Mesenchymal stem cell (in vitro differentiated cells and primary cell): ENCODE measurements at regions not wholly inside any gene's neighbourhood (a gene's known extent, or its start where the extent isn't known, plus 50 kb on each side); places are given as distances from the start of the nearest gene placed in this dataset.

Source experiments
- DNase-seq: peaks from one replicate; pipeline ENCODE4 v3.0.0-alpha.2; 2013
- H2AFZ ChIP-seq: one replicate; pipeline ENCODE4 v1.6.1; 2013; ENCODE audit warnings: low read depth, mild to moderate bottlenecking, control low read depth, inconsistent platforms, low read length, moderate library complexity
- H2AK5ac ChIP-seq: 2 replicates; pipeline ENCODE4 v1.6.1; 2013; ENCODE audit warnings: low read length, moderate library complexity, mild to moderate bottlenecking, inconsistent platforms; ENCODE audit not compliant: severe bottlenecking
- H2BK120ac ChIP-seq: one replicate; pipeline ENCODE4 v1.6.1; 2013; ENCODE audit warnings: low read depth, mild to moderate bottlenecking, inconsistent platforms, low read length, moderate library complexity
- H2BK12ac ChIP-seq, 2 experiments: one replicate each; pipeline ENCODE4 v1.6.1; 2013; ENCODE audit warnings: inconsistent platforms in 2 of 2, low read length in 2 of 2, mild to moderate bottlenecking in 2 of 2, moderate library complexity in 2 of 2, control low read depth in 1 of 2
- H2BK15ac ChIP-seq: one replicate; pipeline ENCODE4 v1.6.1; 2013; ENCODE audit warnings: mild to moderate bottlenecking, low read depth, inconsistent platforms; ENCODE audit not compliant: poor library complexity, severe bottlenecking
- H2BK5ac ChIP-seq: 2 replicates; pipeline ENCODE4 v1.6.1; 2013; ENCODE audit warnings: low read depth, mild to moderate bottlenecking, low read length, control low read depth, inconsistent platforms; ENCODE audit not compliant: poor library complexity, severe bottlenecking
- H3K14ac ChIP-seq, 2 experiments: one replicate each; pipeline ENCODE4 v1.6.1; 2013; ENCODE audit warnings: inconsistent platforms in 2 of 2, low read length in 2 of 2, control low read depth in 1 of 2, mild to moderate bottlenecking in 1 of 2, moderate library complexity in 1 of 2
- H3K18ac ChIP-seq, 2 experiments: one replicate each; pipeline ENCODE4 v1.6.1; 2013; ENCODE audit warnings: inconsistent platforms in 2 of 2, low read length in 2 of 2, control low read depth in 1 of 2, low read depth in 1 of 2, mild to moderate bottlenecking in 1 of 2
- H3K23ac ChIP-seq, 2 experiments: one replicate each; pipeline ENCODE4 v1.6.1; 2013; ENCODE audit warnings: inconsistent platforms in 2 of 2, low read length in 2 of 2, mild to moderate bottlenecking in 2 of 2, moderate library complexity in 2 of 2, control low read depth in 1 of 2
- H3K27ac ChIP-seq: 2 replicates; pipeline ENCODE4 v1.5.1; 2013; ENCODE audit warnings: mild to moderate bottlenecking, moderate library complexity, low read length, control low read depth, inconsistent platforms; ENCODE audit not compliant: poor library complexity, severe bottlenecking
- H3K27me3 ChIP-seq, 2 experiments: 2 replicates each; pipeline versions ENCODE4 v1.6.1 to v1.7.0; 2013; ENCODE audit warnings: low read length in 2 of 2, mild to moderate bottlenecking in 2 of 2, moderate library complexity in 2 of 2, control low read depth in 1 of 2, inconsistent platforms in 1 of 2; ENCODE audit not compliant: control insufficient read depth in 1 of 2, insufficient read depth in 1 of 2
- H3K36me3 ChIP-seq, 2 experiments: 2 replicates each; pipeline versions ENCODE4 v1.6.1 to v1.7.0; 2013; ENCODE audit warnings: low read length in 2 of 2, control low read depth in 1 of 2, inconsistent platforms in 1 of 2, low read depth in 1 of 2, mild to moderate bottlenecking in 1 of 2; ENCODE audit not compliant: insufficient read depth in 2 of 2, control insufficient read depth in 1 of 2
- H3K4ac ChIP-seq, 2 experiments: one replicate each; pipeline ENCODE4 v1.6.1; 2013; ENCODE audit warnings: inconsistent platforms in 2 of 2, low read length in 2 of 2, mild to moderate bottlenecking in 2 of 2, moderate library complexity in 2 of 2, control low read depth in 1 of 2, low read depth in 1 of 2
- H3K4me1 ChIP-seq: 2 replicates; pipeline ENCODE4 v1.6.1; 2013; ENCODE audit warnings: low read depth, low read length, control low read depth; ENCODE audit not compliant: control insufficient read depth, insufficient read depth
- H3K4me2 ChIP-seq: 2 replicates; pipeline ENCODE4 v1.6.1; 2013; ENCODE audit warnings: low read length, mild to moderate bottlenecking, inconsistent platforms; ENCODE audit not compliant: poor library complexity, severe bottlenecking
- H3K4me3 ChIP-seq, 2 experiments: 2 replicates each; pipeline versions ENCODE4 v1.5.1 to v1.7.0; 2013; ENCODE audit warnings: low read length in 2 of 2, mild to moderate bottlenecking in 2 of 2, control low read depth in 1 of 2, low read depth in 1 of 2; ENCODE audit not compliant: insufficient read depth in 1 of 2
- H3K79me1 ChIP-seq: replicated peaks from 2 replicates; pipeline ENCODE4 v1.6.1; 2013; ENCODE audit warnings: mild to moderate bottlenecking, control low read depth, low read length, inconsistent platforms; ENCODE audit not compliant: poor library complexity, severe bottlenecking
- H3K9ac ChIP-seq: 2 replicates; pipeline ENCODE4 v1.7.0; 2013; ENCODE audit warnings: mild to moderate bottlenecking, low read length, moderate library complexity
- H3K9me3 ChIP-seq: 2 replicates; pipeline ENCODE4 v1.7.0; 2013; ENCODE audit warnings: mild to moderate bottlenecking, low read length; ENCODE audit not compliant: control insufficient read depth
- H4K8ac ChIP-seq: one replicate; pipeline ENCODE4 v1.6.1; 2013; ENCODE audit warnings: inconsistent platforms, mild to moderate bottlenecking, low read length, moderate library complexity
- H4K91ac ChIP-seq: one replicate; pipeline ENCODE4 v1.6.1; 2013; ENCODE audit warnings: mild to moderate bottlenecking, low read length, inconsistent platforms
- WGBS: methylation state at CpG from one replicate; pipeline ENCODE4 v1.1.7; 2013; ENCODE audit warnings: mixed read lengths; 5-methylcytosine and 5-hydroxymethylcytosine counted together

DNA sequence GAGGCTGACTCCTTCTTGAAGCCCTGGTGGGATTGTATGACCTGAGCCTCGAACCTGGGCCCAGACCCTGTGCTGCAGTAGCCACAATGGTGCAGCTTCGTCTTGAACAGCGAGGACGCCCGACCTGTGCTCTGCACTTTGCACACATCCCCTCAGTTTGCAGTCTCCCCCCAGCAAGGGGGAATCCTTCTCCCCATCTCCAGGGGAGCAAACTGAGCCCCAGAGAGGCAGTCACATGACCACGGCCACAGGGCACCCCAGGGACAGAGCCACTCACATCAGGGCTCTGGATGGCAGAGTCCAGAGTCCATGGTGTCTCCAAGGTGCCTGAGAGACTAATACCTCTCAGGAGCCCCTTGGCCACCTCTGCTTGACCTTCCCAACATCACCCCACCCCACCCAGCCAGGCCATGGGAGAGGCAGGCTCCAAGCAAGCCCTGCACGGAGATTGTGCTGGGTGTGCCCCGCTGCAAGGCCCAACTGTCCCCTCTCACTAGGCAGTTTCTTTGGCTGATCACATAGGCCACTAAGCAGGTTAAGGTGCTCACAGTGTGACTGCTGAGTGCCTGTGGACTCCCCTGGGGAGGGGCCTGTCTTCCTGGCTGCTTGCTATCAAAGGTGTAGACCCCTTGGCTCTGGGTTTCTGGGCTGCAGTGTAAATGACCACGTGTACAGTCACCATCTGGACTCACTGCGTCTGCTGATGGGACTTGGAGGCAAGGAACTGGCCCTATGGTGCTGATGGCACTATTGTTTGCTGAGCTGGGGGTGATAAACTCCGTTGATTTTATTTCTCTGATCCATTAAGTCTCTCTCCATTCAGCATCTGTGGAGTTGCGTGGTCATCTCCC, 398.1 kb downstream of the MATN1 start:
- Histone ChIP-seq H3K4ac (no peak overlapping the region), H3K4me1 (no peaks in the 10 kb centered on the region), H3K4me2 (no peak overlapping the region), H3K36me3 (no peaks in the 10 kb centered on the region), H2BK120ac (no peak overlapping the region), H3K18ac (no peak overlapping the region), H2BK15ac (no peak overlapping the region), H3K27me3 (peaks cover 0 to 62% of the 10 kb centered on the region in 2 experiments), H3K14ac (no peak overlapping the region), H2BK5ac (no peak overlapping the region), H4K91ac (no peak overlapping the region), H3K79me1 (no peaks in the 10 kb centered on the region), H2BK12ac (no peak overlapping the region), H4K8ac (no peak overlapping the region), H3K9me3 (no peaks in the 10 kb centered on the region), H3K9ac (no peak overlapping the region), H3K27ac (no peak overlapping the region), H2AFZ (no peak overlapping the region), H3K23ac (no peak overlapping the region), H2AK5ac (no peak overlapping the region), H3K4me3 (no peak overlapping the region)
- DNase-seq: no peak
- 66% methylated on average over 12 of the region's 12 CpGs for WGBS

DNA sequence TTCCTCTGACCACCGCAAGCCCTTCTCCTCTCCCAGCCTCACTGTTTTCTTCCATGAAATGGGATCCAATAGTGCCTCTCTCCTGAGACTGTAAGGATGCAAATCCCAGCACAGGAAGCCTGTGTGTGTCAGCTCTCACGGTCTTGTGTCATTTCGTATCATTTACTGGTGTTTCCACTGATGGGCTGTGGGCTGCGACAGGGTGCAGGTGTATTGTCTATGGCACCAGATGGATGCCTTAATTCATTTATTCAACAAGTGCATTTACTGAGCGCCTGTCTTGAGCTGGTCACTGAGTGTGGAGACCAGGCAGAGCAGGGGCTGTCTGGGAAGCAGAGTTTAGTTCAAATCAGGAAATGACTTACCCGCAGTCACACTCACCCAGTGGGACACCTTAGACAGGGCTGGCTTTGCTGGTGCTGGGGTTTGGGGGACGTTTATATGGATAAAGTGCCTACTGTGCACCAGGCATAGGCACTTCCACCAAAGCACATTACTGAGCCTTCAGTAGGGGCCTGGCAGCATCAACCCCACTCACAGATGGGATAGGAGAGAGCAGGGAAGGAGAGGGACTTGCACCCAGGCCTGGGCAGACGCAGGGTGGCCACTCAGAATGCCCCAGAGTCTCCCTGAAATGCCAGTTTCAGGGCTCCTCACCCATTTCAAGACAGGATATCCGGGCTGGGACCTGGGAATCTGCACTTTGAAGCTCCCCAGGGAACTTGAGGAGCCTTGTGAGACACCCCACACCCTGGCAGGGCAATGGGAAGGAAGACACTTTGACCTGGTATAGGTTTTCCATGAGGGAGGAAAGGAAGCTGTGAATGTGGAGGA, 398.9 kb downstream of the MATN1 start:
- 70% methylated on average over 8 of the region's 9 CpGs for WGBS
- Histone ChIP-seq H3K14ac (no peak overlapping the region), H3K79me1 (no peaks in the 10 kb centered on the region), H2BK5ac (no peak overlapping the region), H3K9ac (no peak overlapping the region), H3K4me1 (no peaks in the 10 kb centered on the region), H3K9me3 (no peaks in the 10 kb centered on the region), H4K91ac (no peak overlapping the region), H3K4me2 (no peak overlapping the region), H2AK5ac (no peak overlapping the region), H3K23ac (no peak overlapping the region), H2BK15ac (no peak overlapping the region), H3K36me3 (no peaks in the 10 kb centered on the region), H2BK12ac (no peak overlapping the region), H3K4me3 (no peak overlapping the region), H2BK120ac (no peak overlapping the region), H3K27me3 (peaks cover 0 to 63% of the 10 kb centered on the region in 2 experiments), H3K18ac (no peak overlapping the region), H2AFZ (no peak overlapping the region), H4K8ac (no peak overlapping the region), H3K4ac (no peak overlapping the region), H3K27ac (no peak overlapping the region)
- DNase-seq: no peak

DNA sequence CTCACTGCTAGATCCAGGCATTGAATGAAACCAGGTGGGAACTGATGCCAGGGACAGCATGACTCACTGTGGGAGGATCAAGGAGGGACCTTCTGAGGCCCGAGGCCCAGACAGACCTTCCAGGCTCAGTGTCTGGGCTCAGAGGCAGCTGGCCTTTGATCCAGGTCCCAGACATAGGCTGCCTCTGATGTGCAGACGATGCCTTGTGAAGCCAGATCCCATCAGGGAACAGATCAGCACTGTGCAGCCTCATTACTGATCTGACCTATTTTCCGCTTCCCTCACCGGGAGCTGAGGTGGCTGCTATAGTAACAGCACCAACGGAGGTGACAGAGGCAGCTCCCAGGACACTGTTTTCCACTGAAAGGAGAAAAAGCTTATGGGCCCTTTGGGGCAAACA, 399.5 kb downstream of the MATN1 start:
- Histone ChIP-seq H2BK15ac (no peak overlapping the region), H3K18ac (no peak overlapping the region), H3K14ac (no peak overlapping the region), H2BK120ac (no peak overlapping the region), H3K23ac (no peak overlapping the region), H4K8ac (no peak overlapping the region), H3K4me3 (no peak overlapping the region), H3K79me1 (no peaks in the 10 kb centered on the region), H3K27me3 (peaks cover 0 to 69% of the 10 kb centered on the region in 2 experiments), H2BK5ac (no peak overlapping the region), H3K36me3 (no peaks in the 10 kb centered on the region), H3K4me2 (no peak overlapping the region), H3K4ac (no peak overlapping the region), H3K27ac (no peak overlapping the region), H3K9me3 (no peaks in the 10 kb centered on the region), H2BK12ac (no peak overlapping the region), H4K91ac (no peak overlapping the region), H3K9ac (no peak overlapping the region), H3K4me1 (no peaks in the 10 kb centered on the region), H2AK5ac (no peak overlapping the region), H2AFZ (no peak overlapping the region)
- 68% methylated on average over 5 of the region's 5 CpGs for WGBS
- no peak for DNase-seq

DNA sequence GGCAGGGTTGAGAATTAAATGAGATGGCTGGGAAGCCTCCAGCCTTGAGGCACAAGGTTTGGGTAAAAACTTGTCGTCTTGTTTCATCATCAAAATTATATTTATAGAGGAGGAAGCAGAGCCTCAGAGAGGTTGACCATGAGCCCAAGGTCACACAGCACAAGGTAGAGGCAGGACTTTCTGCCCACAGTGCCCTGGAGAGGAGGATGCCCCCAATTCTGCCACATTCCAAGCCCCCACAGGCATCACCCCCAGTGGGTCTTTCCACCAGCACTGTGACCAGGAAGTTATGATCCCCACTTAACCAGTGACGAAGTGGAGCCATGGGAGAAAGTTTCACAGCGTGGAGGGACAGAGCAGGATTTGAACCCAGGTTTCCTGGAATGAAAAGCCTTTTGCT, 400.0 kb downstream of the MATN1 start:
- Histone ChIP-seq H3K23ac (no peak overlapping the region), H3K79me1 (no peaks in the 10 kb centered on the region), H4K91ac (no peak overlapping the region), H2BK15ac (no peak overlapping the region), H2BK5ac (no peak overlapping the region), H2BK12ac (no peak overlapping the region), H2BK120ac (no peak overlapping the region), H4K8ac (no peak overlapping the region), H3K18ac (no peak overlapping the region), H3K9me3 (no peaks in the 10 kb centered on the region), H3K27me3 (peaks cover 0 to 72% of the 10 kb centered on the region in 2 experiments), H3K4ac (no peak overlapping the region), H2AFZ (no peak overlapping the region), H3K14ac (no peak overlapping the region), H3K36me3 (no peaks in the 10 kb centered on the region), H3K4me2 (no peak overlapping the region), H3K4me1 (no peaks in the 10 kb centered on the region), H3K9ac (no peak overlapping the region), H3K27ac (no peak overlapping the region), H3K4me3 (no peak overlapping the region), H2AK5ac (no peak overlapping the region)
- 76% methylated on average over 3 of the region's 3 CpGs for WGBS
- no peak for DNase-seq
